ENCODE measurements at regions not wholly inside any gene's neighbourhood (a gene's known extent, or its start where the extent isn't known, plus 50 kb on each side); places are given as distances from the start of the nearest gene placed in this dataset.

- H3K9ac ChIP-seq (ENCODE audit: insufficient read depth in 1 of 2, low read depth in 2 of 2, low read length in 2 of 2): no peak overlapping the region
- H3K36me3 ChIP-seq (ENCODE audit: control insufficient read depth, insufficient read depth, low read length): no peaks in the 10 kb centered on the region
- BruUV-seq (replicated peaks): no TSS peak
- no peaks in the 10 kb centered on the region for H3K9me1 ChIP-seq (ENCODE audit: control insufficient read depth, insufficient read depth, low read length)
- no peak overlapping the region for H3K27ac ChIP-seq (ENCODE audit: extremely low read depth, low read depth, low read length)
- intact Hi-C loops (cut with micrococcal nuclease): no loop called here
- in situ Hi-C loops (cut with MboI): no loop called here
- TF ChIP-seq ARID4B (CRISPR knock-in tag; IDR thresholded peaks at IDR 0.05) (no peak), ZFPM2 (CRISPR knock-in tag; IDR thresholded peaks at IDR 0.05) (no peak), ZNF586 (CRISPR knock-in tag; conservative IDR thresholded peaks at IDR 0.05) (no peak), RCOR1 (IDR thresholded peaks at IDR 0.05; ENCODE audit: borderline replicate concordance in 1 of 2, low read depth in 2 of 2, low read length in 2 of 2) (no peak), FOXM1 (IDR thresholded peaks at IDR 0.05; ENCODE audit: low read depth) (no peak), FOXM1 (CRISPR knock-in tag; IDR thresholded peaks at IDR 0.05; ENCODE audit: low read depth) (no peak), NCOA4 (IDR thresholded peaks at IDR 0.05; ENCODE audit: partially characterized antibody) (no peak), C11orf30 (IDR thresholded peaks at IDR 0.05; ENCODE audit: low read depth) (no peak), FIP1L1 (IDR thresholded peaks at IDR 0.05; ENCODE audit: low read depth, low read length, poor library complexity, severe bottlenecking) (no peak), HDGF (IDR thresholded peaks at IDR 0.05) (no peak), KLF16 (IDR thresholded peaks at IDR 0.05) (no peak), SETDB1 (IDR thresholded peaks at IDR 0.05; ENCODE audit: low read length) (no peak), FOXK2 (conservative IDR thresholded peaks at IDR 0.05 in 1 of 2, IDR thresholded peaks at IDR 0.05 in 1 of 2; ENCODE audit: low read depth in 2 of 2) (no peak)
- ATAC-seq (no peak), FAIRE-seq (no peak), DNase-seq (ENCODE audit: extremely low read depth in 1 of 4, low spot score in 3 of 4) (no peak)
- WGBS (ENCODE audit: insufficient coverage, low coverage, missing lambda C conversion rate): 2% methylated on average over 8 of the region's 12 CpGs
- no peaks in the 10 kb centered on the region; a peak in 1 of 5 replicates for H3K27me3 ChIP-seq (ENCODE audit: control insufficient read depth in 2 of 2, insufficient read depth in 2 of 2, low read length in 2 of 2)
- H3K4me1 ChIP-seq (replicated peaks in 1 of 2; ENCODE audit: control insufficient read depth in 2 of 2, insufficient read depth in 2 of 2, low read length in 2 of 2): no peaks in the 10 kb centered on the region
- no peak overlapping the region for H3K4me2 ChIP-seq (ENCODE audit: insufficient read depth, low read length)
- no peaks in the 10 kb centered on the region for H3K9me3 ChIP-seq (replicated peaks; ENCODE audit: control insufficient read depth, insufficient read depth, low read depth, low read length)
- H3K79me2 ChIP-seq (ENCODE audit: control insufficient read depth, insufficient read depth, low read length): no peaks in the 10 kb centered on the region
- ChIA-PET CTCF (ENCODE audit: low intra/inter-chr PET ratio) (no interaction called here), POLR2A (interaction anchor here (1.5 kb wide), 1 partner anchor 11 kb away, joined by 6 read pairs; no protein-coding TSS in a partner anchor)
- H3K4me3 ChIP-seq: no peak overlapping the region
- H2AFZ ChIP-seq (ENCODE audit: low read depth, low read length): no peak overlapping the region
- H4K20me1 ChIP-seq (replicated peaks; ENCODE audit: control insufficient read depth, insufficient read depth, low read length): no peaks in the 10 kb centered on the region
These were observed 196.7 kb downstream of the FOXO1 start for GRCh38 chr13:40469581-40470310.
